IMR-90 (cell line): ENCODE measurements at regions not wholly inside any gene's neighbourhood (a gene's known extent, or its start where the extent isn't known, plus 50 kb on each side); places are given as distances from the start of the nearest gene placed in this dataset.

ENCODE experiments used
- ATAC-seq: fragments of 200-7000 bp; cut with Tn5 transposase; 2 replicates; pipeline ENCODE4 v1.9.1; 2020; ENCODE audit warnings: low read depth, mild to moderate bottlenecking, moderate library complexity
- BruUV-seq: library from RNA; stranded (reverse); fragments of 400-500 nt; replicated peaks from 2 replicates; lab custom pipeline; 2021; lab: Mats Ljungman, UMichigan
- CTCF ChIA-PET: fragments of 300-600 bp; formaldehyde crosslinking; extraction: SDS; loops from one replicate; lab custom pipeline; 2021; ENCODE audit warnings: antibody characterized with exemption; lab: Yijun Ruan, JAX
- POLR2A ChIA-PET: fragments of 300-600 bp; sonication (Branson Sonifier 250); formaldehyde crosslinking; loops from one replicate; lab custom pipeline; 2022; ENCODE audit warnings: antibody characterized with exemption; ENCODE audit not compliant: unreplicated experiment; lab: Charles Lee
- DNase-seq: peaks from one replicate; pipeline ENCODE4 v3.0.0; 2013
- H2AFZ ChIP-seq: replicated peaks from 2 replicates; pipeline ENCODE3; 2013; ENCODE audit warnings: low read length, mild to moderate bottlenecking; ENCODE audit not compliant: poor library complexity
- H2AK5ac ChIP-seq: 2 replicates; pipeline ENCODE4 v1.6.1; 2013; ENCODE audit warnings: low read depth, low read length, inconsistent platforms
- H2AK9ac ChIP-seq: replicated peaks from 2 replicates; pipeline ENCODE3; 2013; ENCODE audit warnings: mild to moderate bottlenecking, low read depth, low read length, moderate library complexity; ENCODE audit not compliant: poor library complexity
- H2BK120ac ChIP-seq: 2 replicates; pipeline ENCODE4 v1.6.1; 2013; ENCODE audit warnings: low read depth, low read length, inconsistent platforms
- H2BK15ac ChIP-seq: 3 replicates; pipeline ENCODE4 v1.6.1; 2013; ENCODE audit warnings: low read depth, low read length, inconsistent platforms
- H2BK20ac ChIP-seq: 2 replicates; pipeline ENCODE4 v1.6.1; 2013; ENCODE audit warnings: low read depth, mild to moderate bottlenecking, inconsistent platforms, low read length, moderate library complexity
- H2BK5ac ChIP-seq: 2 replicates; pipeline ENCODE4 v1.6.1; 2013; ENCODE audit warnings: mild to moderate bottlenecking, low read depth, low read length, inconsistent platforms; ENCODE audit not compliant: poor library complexity, severe bottlenecking
- H3K14ac ChIP-seq: replicated peaks from 2 replicates; pipeline ENCODE4 v1.6.1; 2013; ENCODE audit warnings: low read depth, low read length, inconsistent platforms
- H3K18ac ChIP-seq: 2 replicates; pipeline ENCODE4 v1.6.1; 2013; ENCODE audit warnings: low read depth, low read length, control low read depth
- H3K23ac ChIP-seq: 2 replicates; pipeline ENCODE4 v1.6.1; 2013; ENCODE audit warnings: low read depth, low read length, inconsistent platforms
- H3K27ac ChIP-seq: 2 replicates; pipeline ENCODE4 v1.5.1; 2013; ENCODE audit warnings: mild to moderate bottlenecking, control low read depth, low read length; ENCODE audit not compliant: insufficient read depth
- H3K27me3 ChIP-seq: 2 replicates; pipeline ENCODE4 v1.6.1; 2013; ENCODE audit warnings: low read length; ENCODE audit not compliant: control insufficient read depth, insufficient read depth
- H3K36me3 ChIP-seq: 2 replicates; pipeline ENCODE4 v1.6.1; 2013; ENCODE audit warnings: low read length, mixed read lengths; ENCODE audit not compliant: control insufficient read depth, insufficient read depth
- H3K4ac ChIP-seq: 2 replicates; pipeline ENCODE4 v1.6.1; 2013; ENCODE audit warnings: low read depth, low read length, inconsistent platforms
- H3K4me1 ChIP-seq: 2 replicates; pipeline ENCODE4 v1.6.1; 2013; ENCODE audit warnings: low read length, mixed read lengths; ENCODE audit not compliant: control insufficient read depth, insufficient read depth
- H3K4me2 ChIP-seq: 2 replicates; pipeline ENCODE4 v1.6.1; 2013; ENCODE audit warnings: low read depth, mild to moderate bottlenecking, control low read depth, low read length, moderate library complexity
- H3K4me3 ChIP-seq: 2 replicates; pipeline ENCODE4 v1.5.1; 2013; ENCODE audit warnings: low read depth, mild to moderate bottlenecking, control low read depth, low read length, moderate library complexity; ENCODE audit not compliant: insufficient read depth
- H3K56ac ChIP-seq: 2 replicates; pipeline ENCODE4 v1.6.1; 2013; ENCODE audit warnings: low read length, inconsistent platforms; ENCODE audit not compliant: insufficient read depth; ENCODE audit errors: extremely low read depth
- H3K79me1 ChIP-seq, 2 experiments: 2 replicates each; pipeline ENCODE4 v1.6.1; 2013; ENCODE audit warnings: low read length in 2 of 2, inconsistent platforms in 1 of 2, low read depth in 1 of 2
- H3K9ac ChIP-seq: 2 replicates; pipeline ENCODE4 v1.6.1; 2013; ENCODE audit warnings: low read depth, low read length, control low read depth
- H3K9me1 ChIP-seq: 2 replicates; pipeline ENCODE4 v1.6.1; 2013; ENCODE audit warnings: low read length, inconsistent platforms; ENCODE audit not compliant: insufficient read depth
- H3K9me3 ChIP-seq: 2 replicates; pipeline ENCODE4 v1.6.1; 2013; ENCODE audit warnings: low read length; ENCODE audit not compliant: control insufficient read depth, insufficient read depth
- H4K20me1 ChIP-seq: 2 replicates; pipeline ENCODE4 v1.6.1; 2013; ENCODE audit warnings: low read length, inconsistent platforms; ENCODE audit not compliant: insufficient read depth
- H4K5ac ChIP-seq: 2 replicates; pipeline ENCODE4 v1.6.1; 2013; ENCODE audit warnings: mild to moderate bottlenecking, low read depth, low read length, control low read depth
- H4K8ac ChIP-seq, 2 experiments: 2 replicates each; pipeline ENCODE4 v1.6.1; 2013; ENCODE audit warnings: low read depth in 2 of 2, low read length in 2 of 2, control low read depth in 1 of 2, inconsistent platforms in 1 of 2
- H4K91ac ChIP-seq: 2 replicates; pipeline ENCODE4 v1.6.1; 2013; ENCODE audit warnings: low read depth, low read length, inconsistent platforms; ENCODE audit not compliant: insufficient read depth
- BHLHE40 ChIP-seq: fragments of 150-350 bp; IDR thresholded peaks from 2 replicates; pipeline ENCODE4 v1.6.1; 2016; ENCODE audit warnings: mild to moderate bottlenecking, low read depth, low read length
- ELK1 ChIP-seq: fragments of 150-350 bp; IDR thresholded peaks from 2 replicates; pipeline ENCODE4 v1.6.1; 2016; ENCODE audit warnings: low read depth, mild to moderate bottlenecking, low read length, moderate library complexity, borderline replicate concordance
- MAFK ChIP-seq: IDR thresholded peaks from 2 replicates; pipeline ENCODE4 v1.6.1; 2012; ENCODE audit warnings: low read depth, low read length, improper control_type of control experiment
- MXI1 ChIP-seq: IDR thresholded peaks from 2 replicates; pipeline ENCODE4 v1.6.1; 2012; ENCODE audit warnings: low read depth, mild to moderate bottlenecking, low read length, moderate library complexity, borderline replicate concordance
- NFE2L2 ChIP-seq: fragments of 150-350 bp; IDR thresholded peaks from 2 replicates; pipeline ENCODE4 v1.6.1; 2016; ENCODE audit warnings: low read depth, mild to moderate bottlenecking, low read length
- RCOR1 ChIP-seq: IDR thresholded peaks from 2 replicates; pipeline ENCODE4 v1.6.1; 2012; ENCODE audit warnings: mild to moderate bottlenecking, low read length, improper control_type of control experiment; ENCODE audit not compliant: insufficient replicate concordance
- WGBS, 2 experiments: methylation state at CpG; one replicate each; pipeline versions ENCODE4 v1.1.5 to v1.1.7; 2013; ENCODE audit warnings: missing lambda C conversion rate in 2 of 2; ENCODE audit not compliant: insufficient read length in 1 of 2; ENCODE audit errors: extremely low coverage in 2 of 2; 5-methylcytosine and 5-hydroxymethylcytosine counted together
- dilution Hi-C: fragments of 300-500 bp; cut with HindIII; formaldehyde crosslinking; loops from one replicate; pipeline ENCODE4 v1.14.3; 2018; ENCODE audit warnings: low sequenced_read_pairs; ENCODE audit not compliant: unreplicated experiment
- in situ Hi-C: fragments of 300-500 bp; cut with MboI; formaldehyde crosslinking; loops from 3 replicates; pipeline ENCODE4 v1.14.3; 2019; ENCODE audit warnings: low sequenced_read_pairs, inconsistent platforms, mixed read lengths
- intact Hi-C: fragments of 100-400 bp; cut with micrococcal nuclease; formaldehyde crosslinking; loops from 2 replicates; pipeline ENCODE4 v1.10.0; 2022

GRCh38 chr3:141429371-141430035 is 57.3 kb upstream of the RASA2 start:
- ChIA-PET CTCF (interaction anchor here (0.6 kb wide), 1 partner anchor 17 kb away, joined by 3 read pairs; no protein-coding TSS in a partner anchor), POLR2A (no interaction called here)
- Histone ChIP-seq H3K56ac (no peak overlapping the region), H2BK5ac (peak overlapping the region; percentile 58), H2BK15ac (no peak overlapping the region), H2AK9ac (peak overlapping the region; percentile 39), H3K4me3 (no peak overlapping the region), H3K79me1 (peaks cover 49 to 84% of the 10 kb centered on the region in 2 experiments), H3K9me3 (no peaks in the 10 kb centered on the region), H2AFZ (no peak overlapping the region), H4K8ac (peak overlapping the region in 1 of 2 experiments; percentile 50; a peak in 2 of 4 replicates), H3K18ac (no peak overlapping the region), H3K4me1 (peaks cover 33% of the 10 kb centered on the region), H3K9me1 (peaks cover 30% of the 10 kb centered on the region), H2AK5ac (peak overlapping the region; percentile 54), H3K36me3 (peaks cover 42% of the 10 kb centered on the region), H3K23ac (0 out of 2 replicates have a peak overlapping the region, but pooled peaks have one; percentile 50), H3K9ac (no peak overlapping the region), H3K4me2 (no peak overlapping the region), H3K4ac (no peak overlapping the region), H3K14ac (no peak overlapping the region; the same call in 1 of the 2 replicates), H4K20me1 (peaks cover 3% of the 10 kb centered on the region; the same call in 1 of the 2 replicates), H2BK20ac (no peak overlapping the region), H4K91ac (peak overlapping the region; percentile 10; the same call in 1 of the 2 replicates), H4K5ac (peak overlapping the region; percentile 72), H2BK120ac (no peak overlapping the region; the same call in 1 of the 2 replicates), H3K27ac (peak overlapping the region; percentile 38; the same call in 1 of the 2 replicates), H3K27me3 (no peaks in the 10 kb centered on the region)
- ATAC-seq = no peak
- 77% methylated on average over 16 of the region's 18 CpGs; no CpG with 5 or more reads in 1 of the 2 experiments for WGBS, 2 experiments
- TF ChIP-seq ELK1 = no peak
- no peak for TF ChIP-seq MAFK
- no peak for TF ChIP-seq BHLHE40
- no peak for TF ChIP-seq NFE2L2
- no peak for TF ChIP-seq RCOR1
- TF ChIP-seq MXI1 = no peak
- in situ Hi-C loops = no loop called here
- dilution Hi-C loops = no loop called here
- no peak for DNase-seq
- intact Hi-C loops = no loop called here
- no TSS peak for BruUV-seq
